DMS53 (cell line): ENCODE measurements at regions not wholly inside any gene's neighbourhood (a gene's known extent, or its start where the extent isn't known, plus 50 kb on each side); places are given as distances from the start of the nearest gene placed in this dataset.
"Not testable (repeated sequence)": the region's sequence is repeated elsewhere in the genome, so short reads cannot be mapped to it uniquely, and the experiment has no call there.

Experiments
- DNase-seq: peaks from one replicate; lab custom pipeline; 2025; lab: John Stamatoyannopoulos, UW

DNA sequence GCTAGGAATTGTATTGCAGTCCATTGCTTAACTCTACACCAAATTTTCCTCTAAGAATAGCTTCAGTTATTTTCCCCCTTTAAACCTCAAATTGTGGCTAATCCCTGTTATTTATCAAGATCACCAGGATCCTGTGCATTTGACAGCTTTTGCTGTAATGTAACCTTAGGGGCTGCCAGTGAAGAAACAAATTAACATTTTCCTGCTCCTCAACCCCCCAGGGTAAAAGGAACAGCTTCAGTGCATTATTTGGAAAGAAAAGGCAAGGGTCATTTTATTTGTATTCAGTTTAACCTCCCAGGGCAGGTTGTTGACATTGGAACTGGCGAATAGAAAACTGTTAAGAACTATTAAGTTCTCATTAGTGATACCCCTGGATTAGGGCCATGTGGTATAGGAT lies 57.0 kb downstream of the PCDH20 start:
- DNase-seq: no peak

DNA sequence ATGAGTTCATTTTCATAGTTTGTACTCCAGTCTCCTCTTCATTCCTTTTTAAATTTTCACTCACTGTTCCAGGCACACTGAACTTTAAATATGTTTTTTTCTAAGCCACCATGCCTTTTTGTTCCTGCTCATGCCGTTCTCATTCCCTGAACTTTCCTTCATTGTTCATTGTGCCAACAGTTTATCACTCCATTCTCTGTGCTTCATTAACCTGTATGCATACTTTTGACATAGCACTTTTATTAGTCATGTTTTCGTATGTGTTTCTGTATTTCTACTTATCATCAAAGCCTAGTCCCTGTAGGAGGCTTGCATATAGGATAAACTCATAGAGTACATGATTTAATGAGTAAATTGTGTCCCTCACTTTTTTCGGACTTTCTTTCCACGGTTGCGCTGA lies 65.3 kb downstream of the PCDH20 start:
- DNase-seq: no peak

DNA sequence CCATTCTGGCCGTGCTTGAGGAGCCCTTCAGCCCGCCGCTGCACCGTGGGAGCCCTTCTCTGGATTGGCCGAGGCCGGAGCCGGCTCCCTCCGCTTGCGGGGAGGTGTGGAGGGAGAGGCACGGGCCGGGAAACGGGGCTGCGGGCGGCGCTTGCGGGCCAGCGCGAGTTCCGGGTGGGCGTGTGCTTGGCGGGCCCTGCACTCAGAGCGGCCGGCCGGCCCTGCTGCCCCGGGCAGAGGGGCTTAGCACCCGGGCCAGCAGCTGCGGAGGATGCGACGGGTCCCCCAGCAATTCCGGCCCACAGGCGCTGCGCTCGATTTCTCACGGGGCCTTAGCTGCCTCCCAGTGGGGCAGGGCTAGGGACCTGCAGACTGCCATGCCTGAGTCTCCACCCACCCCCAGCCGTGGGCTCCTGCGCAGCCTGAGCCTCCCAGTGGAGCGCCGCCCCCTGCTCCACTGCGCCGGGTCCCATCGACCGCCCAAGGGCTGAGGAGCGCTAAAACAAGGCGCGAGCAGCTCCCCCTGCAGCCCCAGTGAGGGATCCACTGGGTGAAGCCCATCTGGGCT lies 76.5 kb downstream of the PCDH20 start:
- no peak for DNase-seq

DNA sequence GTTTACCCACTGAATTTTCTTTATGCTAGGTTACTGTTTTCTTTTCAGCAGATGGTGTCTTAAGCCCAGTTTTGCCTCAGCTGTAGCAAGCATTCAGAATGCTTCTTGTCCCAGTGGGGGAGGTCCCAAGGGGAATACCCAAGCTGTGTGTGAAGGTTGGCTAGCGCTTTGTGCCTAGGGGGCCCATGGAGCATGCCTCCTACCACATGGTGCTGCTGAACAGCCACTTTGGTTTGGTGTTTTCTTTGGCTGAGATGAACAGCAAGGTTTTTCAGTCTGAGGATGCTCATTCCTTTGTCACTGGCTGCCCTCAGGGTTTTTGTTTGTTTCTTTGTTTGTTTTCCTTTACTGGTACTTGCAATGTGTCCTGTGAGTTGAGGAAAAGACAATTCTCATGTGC lies 99.0 kb downstream of the PCDH20 start:
- DNase-seq: no peak

DNA sequence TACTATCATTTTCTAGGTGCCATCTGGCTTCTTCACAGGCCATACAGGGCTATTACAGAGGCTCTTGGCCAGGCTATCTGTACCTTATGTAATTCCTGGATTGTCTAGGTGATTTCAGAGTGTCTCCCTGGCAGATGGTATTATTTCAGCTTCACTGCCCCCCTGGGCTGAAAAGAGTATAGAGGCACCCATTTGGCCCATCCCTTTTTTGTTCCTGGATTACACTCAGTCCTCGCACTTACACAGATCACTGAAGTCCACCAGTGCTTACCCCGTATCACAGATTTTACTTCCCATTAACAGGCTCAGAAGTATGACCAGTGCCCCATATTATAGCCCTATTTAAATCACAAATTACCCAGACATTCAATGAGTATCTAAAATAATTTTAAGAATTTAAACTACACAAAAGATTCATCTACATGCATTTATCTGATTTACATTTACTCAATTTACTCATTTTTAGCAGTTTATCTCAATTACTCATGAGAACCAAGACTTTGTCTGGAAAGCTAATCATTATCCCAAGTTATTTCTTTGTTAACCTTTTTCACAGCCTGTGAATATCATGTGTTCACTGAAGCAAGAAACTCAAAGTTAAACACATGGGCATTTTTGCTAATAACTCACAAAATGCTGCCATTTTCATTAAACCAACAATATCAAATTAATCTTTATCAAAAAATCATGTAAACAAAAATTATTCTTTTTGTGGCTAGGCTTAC lies 121.0 kb downstream of the PCDH20 start:
- DNase-seq: no peak

DNA sequence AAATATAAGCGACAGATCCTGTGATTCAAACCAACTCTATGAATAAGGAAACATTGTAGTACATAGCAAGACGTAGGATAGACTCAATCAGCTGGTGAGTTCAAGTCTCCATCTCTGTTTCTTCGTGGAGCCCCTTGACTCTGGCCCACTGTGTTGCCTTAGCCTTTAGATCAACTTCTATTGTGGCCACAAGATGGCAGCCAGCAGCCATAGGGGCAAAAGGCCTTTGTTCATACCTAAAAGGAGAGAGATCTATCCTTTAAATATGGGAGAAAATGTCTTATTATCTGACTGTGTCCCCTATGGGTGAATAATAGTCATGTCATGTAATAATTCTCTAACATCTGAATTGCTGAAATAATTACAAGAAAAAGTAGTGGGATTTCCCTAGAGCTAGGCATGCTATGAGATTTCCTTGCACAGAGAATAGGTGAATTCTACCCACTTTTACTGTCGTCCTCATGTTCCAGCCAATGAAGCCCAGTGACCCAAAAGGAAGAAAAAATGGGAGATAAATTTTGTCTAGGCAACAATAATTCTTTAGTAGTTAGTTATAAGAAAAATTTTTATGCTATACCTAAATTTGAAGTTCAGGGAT lies 129.4 kb downstream of the PCDH20 start:
- DNase-seq: peak; percentile 66

DNA sequence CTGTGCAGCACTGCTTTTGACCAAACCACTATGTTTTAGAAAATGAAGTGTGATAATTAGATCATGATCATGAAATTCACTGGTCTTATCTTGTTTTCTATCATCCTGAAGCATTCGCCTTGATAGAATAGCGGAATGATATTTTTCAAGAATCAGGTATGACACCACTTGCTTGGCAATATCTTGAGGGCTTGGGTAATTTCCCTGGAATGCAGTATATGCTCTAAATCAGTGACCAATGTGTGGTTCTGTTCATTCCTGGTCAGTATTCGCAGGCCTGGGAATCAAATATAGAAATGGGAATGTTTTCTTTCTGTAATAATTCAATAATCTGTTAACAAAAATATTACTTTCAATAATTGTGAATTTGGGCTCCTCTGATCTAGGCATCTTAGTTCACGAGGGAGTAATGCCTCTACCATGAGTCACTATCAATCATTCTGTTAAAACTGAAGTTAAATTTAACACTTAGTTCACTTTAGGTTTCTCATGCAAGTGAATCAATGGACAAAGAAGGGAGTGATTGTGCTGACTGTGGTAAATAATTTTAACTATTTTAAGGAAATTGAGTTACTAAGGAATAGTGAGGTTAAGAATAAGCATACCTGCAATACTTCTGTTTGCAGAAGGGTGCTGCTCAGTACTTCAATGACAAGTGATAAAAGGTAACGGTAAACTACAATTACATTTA lies 137.9 kb downstream of the PCDH20 start:
- no peak for DNase-seq

DNA sequence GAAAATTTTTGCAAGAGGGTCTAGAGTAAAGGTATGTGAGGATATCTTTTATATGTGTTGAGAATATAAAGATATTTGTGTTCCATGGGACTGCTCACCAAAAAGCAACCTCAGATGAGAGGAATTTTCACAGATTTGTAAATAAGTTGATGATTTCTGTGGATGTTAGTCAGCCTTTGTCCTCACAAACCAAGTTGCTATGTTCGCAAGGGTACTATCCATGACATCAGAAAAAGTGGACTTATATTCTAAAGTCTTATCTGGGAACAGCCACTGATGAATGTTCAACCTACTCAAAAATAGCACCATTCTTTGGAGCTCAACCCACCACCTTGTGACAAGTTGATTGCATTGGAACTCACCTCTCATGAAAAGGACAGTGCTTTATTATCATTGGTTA lies 138.6 kb downstream of the PCDH20 start:
- DNase-seq: no peak

DNA sequence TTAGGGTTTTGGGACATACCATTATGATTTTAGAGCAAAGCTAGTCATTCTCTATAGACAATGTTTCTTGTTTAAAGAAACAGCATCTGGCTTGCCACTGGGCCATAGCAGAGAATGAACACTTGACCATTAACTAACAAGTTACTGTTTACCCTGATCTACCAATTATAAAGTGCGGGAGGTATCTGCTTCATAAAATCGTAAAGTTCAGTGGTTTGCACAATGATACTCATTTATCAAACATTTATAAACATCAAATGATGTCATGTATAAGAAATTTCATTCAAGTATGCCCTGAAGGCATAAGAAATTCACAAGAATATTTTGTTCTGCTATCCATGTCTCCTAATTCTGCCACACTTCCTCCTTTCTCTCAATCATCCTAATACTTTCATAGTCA lies 139.2 kb downstream of the PCDH20 start:
- no peak for DNase-seq

DNA sequence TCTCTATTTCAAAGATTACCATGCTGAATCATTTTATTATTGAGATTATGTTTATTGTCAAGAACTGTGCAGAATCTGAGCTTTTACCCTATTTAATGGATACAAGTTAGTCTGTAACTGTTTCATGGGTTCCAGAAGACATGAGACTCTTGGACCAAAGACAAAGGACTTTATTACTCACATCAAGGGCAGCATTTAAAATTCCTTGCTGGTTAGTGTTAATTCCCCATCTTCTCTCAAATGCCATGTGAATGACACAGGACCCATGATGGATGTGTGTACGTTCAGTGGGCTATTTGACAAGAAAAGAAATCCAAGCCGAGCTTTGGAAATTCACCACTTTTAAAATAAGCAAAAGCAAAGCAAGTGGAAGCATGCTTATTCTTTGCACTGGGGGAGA lies 139.9 kb downstream of the PCDH20 start:
- DNase-seq: no peak

DNA sequence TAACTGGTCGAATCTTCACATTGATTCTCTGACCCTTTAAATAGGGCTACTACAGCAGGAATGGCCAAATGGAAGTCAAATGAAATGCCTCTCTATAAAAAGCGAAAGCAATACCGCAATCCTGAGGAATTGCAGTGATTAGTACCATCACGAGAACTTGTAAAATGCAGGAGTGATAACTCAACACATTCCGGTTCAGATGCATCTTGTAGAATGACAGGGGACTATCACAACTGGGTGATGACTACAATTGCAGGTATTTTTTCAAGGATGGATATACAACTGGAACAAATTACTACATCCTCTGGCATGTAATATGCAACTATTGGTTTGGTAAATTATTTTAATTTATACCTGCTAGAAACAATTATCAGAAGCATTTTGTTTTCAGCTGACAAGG lies 140.4 kb downstream of the PCDH20 start:
- DNase-seq: no peak

DNA sequence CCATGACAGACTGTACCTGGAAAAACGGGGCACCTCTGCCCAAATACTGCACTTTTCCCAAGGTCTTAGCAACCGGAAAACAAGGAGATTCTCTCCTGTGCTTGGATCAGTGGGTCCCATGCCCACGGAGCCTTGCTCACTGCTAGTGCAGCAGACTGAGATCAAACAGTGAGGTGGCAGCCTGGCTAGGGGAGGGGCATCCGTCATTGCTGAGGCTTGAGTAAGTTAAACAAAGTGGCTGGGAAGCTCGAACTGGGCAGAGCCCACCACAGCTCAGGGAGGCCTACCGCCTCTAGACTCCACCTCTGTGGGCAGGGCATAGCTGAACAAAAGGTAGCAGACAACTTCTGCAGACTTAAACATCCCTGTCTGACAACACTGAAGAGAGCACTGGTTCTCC lies 148.8 kb downstream of the PCDH20 start:
- not testable (repeated sequence) for DNase-seq

DNA sequence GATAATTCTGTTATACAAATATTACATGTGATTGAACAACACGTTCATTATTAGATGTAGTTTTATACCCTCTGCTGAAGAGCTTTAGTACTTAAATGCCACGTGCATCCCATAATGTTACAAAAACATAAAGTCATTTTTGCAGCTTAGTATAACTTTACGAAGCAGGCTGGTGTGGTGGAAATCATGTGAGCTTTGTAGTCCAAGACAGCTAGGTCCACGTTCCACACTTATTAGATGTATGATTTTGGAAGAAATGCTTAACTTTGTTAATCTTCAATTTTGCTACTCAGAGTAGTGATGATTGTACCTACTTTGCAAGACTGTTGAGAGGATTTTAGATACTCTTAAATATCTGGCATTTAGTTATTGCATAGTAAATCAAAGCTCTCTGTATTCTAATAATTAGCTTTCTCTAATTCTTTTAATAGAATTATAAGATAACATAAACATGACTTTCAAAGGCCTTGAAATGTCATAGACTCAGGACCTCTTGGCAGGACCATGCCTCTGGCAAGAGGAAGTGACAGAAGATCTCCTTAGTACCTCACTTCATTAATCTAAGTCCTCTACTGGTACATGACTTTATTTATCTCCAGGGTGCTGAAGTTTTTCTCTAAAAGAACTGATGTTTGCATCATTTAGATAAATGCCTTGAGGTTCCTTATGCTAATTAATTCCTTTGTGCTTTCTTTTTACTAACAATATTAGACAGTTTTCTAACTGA lies 153.7 kb downstream of the PCDH20 start:
- no peak for DNase-seq

DNA sequence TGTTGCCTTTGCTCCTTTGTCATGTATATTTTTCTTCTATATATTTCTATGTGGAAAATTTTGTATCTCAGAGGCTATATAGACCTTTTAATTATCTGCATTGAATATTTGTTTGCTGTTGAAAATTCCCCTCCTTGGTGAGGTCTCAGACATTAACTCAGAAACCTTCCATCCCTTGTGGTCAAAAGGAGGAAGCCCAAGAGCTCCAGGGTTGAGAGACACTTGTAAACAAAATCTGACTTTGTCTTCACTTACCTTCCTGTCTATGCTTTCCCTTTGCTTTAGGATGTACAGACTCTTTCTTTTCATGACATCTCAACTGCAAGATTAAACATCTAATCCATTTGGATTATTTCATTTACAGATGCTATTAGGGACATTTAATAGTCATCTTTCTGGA lies 157.5 kb downstream of the PCDH20 start:
- DNase-seq: no peak

DNA sequence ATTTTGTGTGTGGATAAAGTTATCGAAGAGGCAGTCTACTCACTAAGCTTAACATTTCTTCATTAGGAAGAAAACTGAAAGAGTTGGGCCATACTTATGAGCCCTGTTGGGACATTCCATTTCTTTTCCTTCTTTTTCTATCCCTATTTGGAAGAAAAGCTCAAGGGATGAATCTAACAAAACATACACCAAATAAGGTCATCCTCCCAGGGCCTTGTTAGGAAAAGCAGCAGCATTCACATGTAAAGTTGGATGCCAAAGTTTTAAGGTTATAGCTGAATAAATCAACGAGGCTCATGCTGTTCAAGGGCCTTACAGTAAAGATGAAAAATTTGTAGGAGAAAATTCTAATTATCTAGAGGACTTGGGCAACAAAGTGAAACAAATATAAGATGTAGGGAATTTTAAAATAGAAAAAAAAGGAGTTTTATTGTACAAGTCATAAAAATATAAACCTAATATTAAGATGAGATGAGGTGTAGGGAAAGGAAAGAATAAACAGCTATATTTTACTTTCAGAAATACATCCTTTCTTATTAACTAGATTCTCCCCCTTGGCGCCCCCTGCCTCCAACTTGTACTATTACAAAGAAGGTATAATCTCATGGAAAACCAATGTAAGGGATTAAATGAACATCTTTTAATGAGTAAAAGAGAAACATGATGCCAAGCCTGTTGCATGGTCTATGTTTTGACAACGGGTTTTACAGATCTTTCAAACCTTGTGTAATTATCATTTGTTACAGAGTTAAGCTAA lies 160.4 kb downstream of the PCDH20 start:
- DNase-seq: peak; percentile 3

DNA sequence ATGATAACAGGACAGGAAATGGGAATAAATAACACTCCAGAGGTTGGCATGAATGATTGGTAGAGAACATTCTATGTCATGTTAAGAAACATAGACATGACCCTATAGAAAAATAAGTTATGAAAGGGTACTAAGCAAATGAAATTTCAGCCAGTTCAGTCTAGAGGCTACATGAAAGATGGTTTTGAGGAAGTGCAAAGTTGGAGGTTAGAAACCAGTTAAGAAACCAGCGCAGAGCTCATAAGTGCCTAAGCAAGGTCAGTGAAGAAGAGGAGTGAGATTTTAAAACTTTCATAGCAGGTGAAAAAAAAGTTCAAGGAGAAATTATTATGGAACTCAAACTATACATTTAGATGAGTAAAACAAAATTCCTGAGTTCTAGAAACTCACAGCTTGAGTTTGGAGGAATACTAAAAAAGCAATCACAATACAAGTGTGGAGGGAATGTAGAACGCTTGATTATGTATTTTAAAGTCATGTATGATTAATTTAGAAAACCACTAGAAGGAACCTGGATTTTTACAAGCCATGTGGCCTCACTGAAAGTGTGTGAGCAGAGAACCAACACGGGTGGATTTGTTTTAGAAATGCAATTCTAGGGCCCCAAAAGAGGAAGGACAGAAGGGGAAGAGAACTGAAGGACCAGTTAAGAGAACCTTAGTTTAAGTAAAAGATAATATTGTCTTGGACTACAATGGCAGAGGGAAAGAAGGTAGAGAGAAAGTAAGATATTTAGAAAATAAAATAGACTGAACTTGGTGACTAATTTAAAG lies 162.4 kb downstream of the PCDH20 start:
- DNase-seq: no peak

DNA sequence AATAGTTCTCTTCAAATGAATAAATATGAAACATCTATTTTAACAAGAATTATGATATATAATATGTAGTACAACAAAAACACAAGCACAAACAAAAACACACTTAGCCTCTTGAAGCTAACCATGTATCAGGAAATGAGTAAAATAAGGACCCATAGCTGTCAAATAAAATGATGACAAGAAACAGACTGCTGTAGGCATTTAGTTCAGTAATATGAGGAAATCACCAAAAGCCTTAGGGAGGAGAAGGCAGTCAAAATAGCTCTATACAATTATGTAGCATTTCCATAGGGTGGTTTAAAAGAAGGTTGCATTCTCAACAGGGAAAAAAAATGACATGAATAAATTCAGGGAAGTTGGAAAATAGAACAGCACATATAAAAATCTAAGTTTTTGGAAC lies 163.4 kb downstream of the PCDH20 start:
- DNase-seq: no peak

DNA sequence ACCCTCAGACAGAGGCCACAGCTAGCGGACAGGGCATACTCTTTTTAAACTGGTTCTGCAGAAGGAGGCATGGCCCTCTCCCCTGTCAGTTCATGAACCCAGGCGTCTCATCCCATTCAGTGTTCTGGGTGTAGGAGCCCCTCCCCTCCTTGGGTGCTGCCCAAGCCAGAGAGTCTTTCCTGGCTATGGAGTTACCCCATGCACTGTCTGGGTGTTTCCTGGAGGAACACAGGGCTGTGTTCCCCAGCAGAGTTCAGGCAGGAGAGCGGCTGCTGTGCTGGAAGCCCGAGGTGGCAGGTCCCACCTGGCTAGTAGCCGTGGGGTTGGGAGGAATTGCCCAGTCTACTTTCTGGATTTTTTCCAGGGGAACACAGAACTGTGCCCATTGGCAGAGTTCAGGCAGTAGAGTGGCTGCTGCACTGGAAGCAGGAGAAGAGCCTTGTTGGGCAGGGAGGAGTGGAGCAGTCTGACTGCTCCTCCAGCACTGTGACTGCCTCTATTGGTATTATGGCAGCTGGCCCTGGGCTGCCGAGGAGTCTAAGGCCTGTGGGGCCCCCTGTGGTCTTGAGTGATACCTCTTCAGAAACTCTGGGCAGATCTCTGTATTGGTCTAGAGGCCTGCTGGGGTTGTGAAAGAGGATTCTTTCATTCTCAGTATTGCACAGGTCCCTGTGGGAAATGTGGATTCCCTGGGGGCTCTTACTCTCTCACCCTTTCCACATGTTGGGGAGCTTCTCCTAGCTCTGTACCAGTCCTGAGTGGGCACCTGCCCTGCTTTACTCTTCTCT lies 168.3 kb downstream of the PCDH20 start:
- no peak for DNase-seq

DNA sequence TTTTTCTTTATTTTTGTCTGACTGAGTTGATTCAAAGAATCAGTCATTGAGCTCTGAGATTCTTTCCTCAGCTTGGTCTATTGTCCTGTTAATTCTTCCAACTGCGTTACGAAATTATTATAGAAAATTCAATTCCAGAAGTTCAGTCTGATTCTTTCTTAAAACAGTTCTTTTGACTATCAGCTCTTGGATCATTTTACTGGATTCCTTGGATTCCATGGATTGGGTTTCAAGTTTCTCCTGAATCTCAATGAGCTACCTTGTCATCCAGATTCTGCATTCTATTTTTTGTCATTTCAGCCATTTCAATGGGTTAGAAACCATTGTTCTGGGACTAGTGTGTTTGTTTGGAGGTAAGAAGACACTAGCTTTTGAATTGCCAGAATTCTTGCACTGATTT lies 169.3 kb downstream of the PCDH20 start:
- DNase-seq: no peak

DNA sequence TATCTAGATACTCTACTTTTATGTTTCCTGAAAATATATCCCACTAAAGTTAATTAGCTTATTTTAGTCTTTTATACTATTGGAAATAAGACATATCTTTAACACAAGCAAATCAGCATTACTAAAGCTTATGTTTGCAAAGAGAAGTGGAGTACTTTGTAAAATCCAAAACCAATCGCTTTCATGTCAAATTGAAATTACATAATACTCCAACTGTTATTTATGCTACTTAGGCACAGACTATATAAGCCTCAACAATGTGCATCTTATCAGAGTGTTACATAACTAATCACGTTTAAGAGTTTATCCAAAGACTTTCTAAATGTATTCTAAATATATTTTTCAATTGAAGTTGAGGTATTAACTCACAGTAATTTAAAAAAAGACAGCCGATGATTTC lies 200.0 kb downstream of the PCDH20 start:
- no peak for DNase-seq
